GM18520 (cell line): ENCODE measurements at regions not wholly inside any gene's neighbourhood (a gene's known extent, or its start where the extent isn't known, plus 50 kb on each side); places are given as distances from the start of the nearest gene placed in this dataset.

Experiments used
- ATAC-seq: cut with Tn5 transposase; IDR thresholded peaks from one replicate; pipeline ENCODE4 v1.9.1; 2021; ENCODE audit not compliant: unreplicated experiment

GRCh38 chr7:31398815-31399214, 58.3 kb upstream of the NEUROD6 start:
- no peak for ATAC-seq

GRCh38 chr7:31407178-31407676, 66.7 kb upstream of the NEUROD6 start:
- ATAC-seq: no peak

GRCh38 chr7:31408140-31408729, 67.7 kb upstream of the NEUROD6 start:
- no peak for ATAC-seq

- no peak for ATAC-seq
These were observed 69.7 kb upstream of the NEUROD6 start for GRCh38 chr7:31410265-31410664.

GRCh38 chr7:31411416-31411815, 70.9 kb upstream of the NEUROD6 start:
- ATAC-seq: no peak

GRCh38 chr7:31413766-31414165, 73.2 kb upstream of the NEUROD6 start:
- ATAC-seq: no peak

GRCh38 chr7:31416381-31416870, 75.9 kb upstream of the NEUROD6 start:
- no peak for ATAC-seq

GRCh38 chr7:31418928-31419327, 78.4 kb upstream of the NEUROD6 start:
- ATAC-seq: no peak

GRCh38 chr7:31419505-31420055, 79.1 kb upstream of the NEUROD6 start:
- no peak for ATAC-seq

- ATAC-seq: no peak
These were observed 80.4 kb upstream of the NEUROD6 start for GRCh38 chr7:31420948-31421347.

- ATAC-seq: no peak
These were observed 81.1 kb upstream of the NEUROD6 start for GRCh38 chr7:31421607-31422006.

- ATAC-seq: no peak
These were observed 83.5 kb upstream of the NEUROD6 start for GRCh38 chr7:31423994-31424393.

- no peak for ATAC-seq
These were observed 81.7 kb upstream of the ITPRID1 start for GRCh38 chr7:31432176-31432575.

- no peak for ATAC-seq
These were observed 81.0 kb upstream of the ITPRID1 start for GRCh38 chr7:31432836-31433340.

- ATAC-seq: no peak
These were observed 76.5 kb upstream of the ITPRID1 start for GRCh38 chr7:31437250-31437865.

- ATAC-seq: no peak
These were observed 74.7 kb upstream of the ITPRID1 start for GRCh38 chr7:31439165-31439564.

- no peak for ATAC-seq
These were observed 73.4 kb upstream of the ITPRID1 start for GRCh38 chr7:31440511-31440910.

GRCh38 chr7:31442626-31443025, 71.3 kb upstream of the ITPRID1 start:
- no peak for ATAC-seq

- peak; percentile 56 for ATAC-seq
These were observed 70.4 kb upstream of the ITPRID1 start for GRCh38 chr7:31443457-31443856.

- ATAC-seq: no peak
These were observed 69.7 kb upstream of the ITPRID1 start for GRCh38 chr7:31444196-31444595.

GRCh38 chr7:31445686-31446355, 68.1 kb upstream of the ITPRID1 start:
- ATAC-seq: no peak

- ATAC-seq: no peak
These were observed 65.2 kb upstream of the ITPRID1 start for GRCh38 chr7:31448649-31449048.
